Fibroblast of skin of back (primary cell): ENCODE measurements at regions not wholly inside any gene's neighbourhood (a gene's known extent, or its start where the extent isn't known, plus 50 kb on each side); places are given as distances from the start of the nearest gene placed in this dataset.

Source experiments
- DNase-seq: peaks from one replicate; pipeline ENCODE4 v3.0.0-alpha.2; 2013

GRCh38 chr9:119458068-119458467, 88.8 kb upstream of the BRINP1 start:
- no peak for DNase-seq

- no peak for DNase-seq
Measured at GRCh38 chr9:119453980-119454379, 84.7 kb upstream of the BRINP1 start.

GRCh38 chr9:119453490-119453911, 84.3 kb upstream of the BRINP1 start:
- DNase-seq, result peak; percentile 84

GRCh38 chr9:119451426-119451825, 82.2 kb upstream of the BRINP1 start:
- no peak for DNase-seq

GRCh38 chr9:119443179-119443578, 73.9 kb upstream of the BRINP1 start:
- DNase-seq, result no peak

GRCh38 chr9:119441832-119442231, 72.6 kb upstream of the BRINP1 start:
- DNase-seq, result no peak

GRCh38 chr9:119441338-119441737, 72.1 kb upstream of the BRINP1 start:
- no peak for DNase-seq

- DNase-seq, result no peak
Measured at GRCh38 chr9:119436261-119436660, 67.0 kb upstream of the BRINP1 start.

- no peak for DNase-seq
Measured at GRCh38 chr9:119435076-119435475, 65.8 kb upstream of the BRINP1 start.

- DNase-seq, result no peak
Measured at GRCh38 chr9:119432428-119432827, 63.2 kb upstream of the BRINP1 start.

- no peak for DNase-seq
Measured at GRCh38 chr9:119429302-119429701, 60.1 kb upstream of the BRINP1 start.

- no peak for DNase-seq
Measured at GRCh38 chr9:119420231-119420630, 51.0 kb upstream of the BRINP1 start.
